ENCODE measurements at regions not wholly inside any gene's neighbourhood (a gene's known extent, or its start where the extent isn't known, plus 50 kb on each side); places are given as distances from the start of the nearest gene placed in this dataset.

DNA sequence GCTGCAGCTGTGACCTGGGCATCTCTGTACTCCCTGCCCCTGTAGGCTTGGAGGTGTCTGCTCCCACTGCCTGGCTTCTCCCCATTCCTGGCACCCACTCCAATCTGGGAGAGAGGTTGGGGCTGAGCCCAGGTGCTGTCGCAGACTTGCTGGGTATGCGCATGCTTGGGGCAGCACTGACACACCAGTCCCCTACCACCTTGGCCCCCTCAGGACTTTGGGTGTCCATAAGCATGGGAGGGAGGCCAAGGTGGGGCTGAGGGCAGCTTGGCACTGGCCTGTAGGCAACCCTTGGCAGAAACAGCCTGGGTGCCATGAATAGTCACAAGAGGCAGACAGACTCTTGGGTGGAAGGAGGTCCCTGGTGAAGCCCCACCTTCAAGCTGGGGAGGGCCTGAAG lies 136.8 kb downstream of the QPCT start:
- in situ Hi-C loops (cut with HindIII; ENCODE audit: low pct_unique_long_range_greater_than_20kb, low sequenced_read_pairs), result no loop called here
- no peak for DNase-seq (ENCODE audit: low read depth in 1 of 2, low spot score in 1 of 2)
- TF ChIP-seq JUND (IDR thresholded peaks at IDR 0.05; ENCODE audit: low read depth), result no peak

DNA sequence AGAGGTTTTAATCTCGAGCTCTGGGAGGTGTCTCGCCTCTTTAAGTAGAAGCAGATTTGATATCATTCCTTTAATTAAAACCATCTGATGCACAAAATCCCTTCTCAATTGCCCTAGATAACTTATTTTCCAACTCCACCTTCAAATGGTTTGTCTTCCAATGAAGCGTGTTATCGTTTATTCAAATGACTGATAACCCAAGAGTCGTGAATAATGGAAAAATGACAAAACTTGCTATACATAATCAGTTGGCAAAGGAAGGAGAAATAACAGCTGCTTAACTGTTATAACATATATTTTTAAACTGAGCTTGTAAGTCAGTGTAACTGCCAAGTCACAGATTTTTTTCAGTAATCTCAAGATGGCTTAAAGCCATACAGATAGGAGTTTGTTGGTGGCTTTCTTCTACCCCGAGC lies 144.6 kb downstream of the QPCT start:
- in situ Hi-C loops (cut with HindIII; ENCODE audit: low pct_unique_long_range_greater_than_20kb, low sequenced_read_pairs), result no loop called here
- TF ChIP-seq JUND (IDR thresholded peaks at IDR 0.05; ENCODE audit: low read depth), result no peak
- DNase-seq (ENCODE audit: low read depth in 1 of 2, low spot score in 1 of 2), result no peak

- DNase-seq (ENCODE audit: low read depth in 1 of 2, low spot score in 1 of 2), result no peak
- in situ Hi-C loops (cut with HindIII; ENCODE audit: low pct_unique_long_range_greater_than_20kb, low sequenced_read_pairs), result no loop called here
- TF ChIP-seq JUND (IDR thresholded peaks at IDR 0.05; ENCODE audit: low read depth), result no peak
These were observed 145.1 kb downstream of the QPCT start for GRCh38 chr2:37489536-37489935.

GRCh38 chr2:37493425-37493824 lies 149.0 kb downstream of the QPCT start:
- TF ChIP-seq JUND (IDR thresholded peaks at IDR 0.05; ENCODE audit: low read depth), result no peak
- DNase-seq (ENCODE audit: low read depth in 1 of 2, low spot score in 1 of 2), result no peak
- in situ Hi-C loops (cut with HindIII; ENCODE audit: low pct_unique_long_range_greater_than_20kb, low sequenced_read_pairs), result no loop called here

DNA sequence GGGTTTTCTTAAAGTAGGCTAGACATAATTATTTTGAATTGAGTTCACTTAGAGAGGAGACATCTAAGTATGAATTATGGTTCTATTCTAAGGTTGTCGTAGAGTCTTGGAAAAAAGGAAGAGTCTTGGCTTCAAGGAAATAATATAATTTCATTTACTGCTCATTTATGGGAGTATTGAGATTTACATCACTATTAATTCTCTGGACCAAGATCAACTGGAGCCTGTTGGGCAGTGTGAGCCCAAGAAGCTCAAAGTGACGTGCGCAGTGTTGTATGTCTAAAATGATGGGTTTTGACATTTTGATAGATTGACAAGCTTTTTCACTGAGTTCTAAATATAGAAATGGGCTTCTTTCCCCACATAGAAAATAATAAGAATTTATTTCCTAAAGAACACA lies 154.7 kb downstream of the QPCT start:
- no peak for DNase-seq (ENCODE audit: low read depth in 1 of 2, low spot score in 1 of 2)
- in situ Hi-C loops (cut with HindIII; ENCODE audit: low pct_unique_long_range_greater_than_20kb, low sequenced_read_pairs), result no loop called here
- TF ChIP-seq JUND (IDR thresholded peaks at IDR 0.05; ENCODE audit: low read depth), result no peak

DNA sequence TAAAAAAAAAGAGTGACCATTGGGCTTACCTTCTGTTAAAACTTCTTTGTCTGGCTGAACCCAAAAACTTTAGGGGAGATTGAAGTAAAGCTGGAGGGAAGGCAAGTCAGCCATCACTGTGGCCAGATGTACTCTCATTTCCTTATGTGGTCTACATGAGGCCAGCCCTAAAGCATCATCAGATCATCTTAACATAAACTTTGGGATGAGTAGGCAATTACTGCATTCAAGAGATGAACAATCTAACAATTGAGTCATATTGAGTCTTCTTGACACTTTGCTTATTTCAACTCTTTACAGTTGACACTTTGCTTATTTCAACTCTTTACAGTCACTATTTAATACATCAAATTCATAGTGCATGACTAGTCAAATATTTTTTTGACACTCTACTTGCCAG lies 155.6 kb downstream of the QPCT start:
- in situ Hi-C loops (cut with HindIII; ENCODE audit: low pct_unique_long_range_greater_than_20kb, low sequenced_read_pairs), result no loop called here
- no peak for DNase-seq (ENCODE audit: low read depth in 1 of 2, low spot score in 1 of 2)
- TF ChIP-seq JUND (IDR thresholded peaks at IDR 0.05; ENCODE audit: low read depth), result no peak

DNA sequence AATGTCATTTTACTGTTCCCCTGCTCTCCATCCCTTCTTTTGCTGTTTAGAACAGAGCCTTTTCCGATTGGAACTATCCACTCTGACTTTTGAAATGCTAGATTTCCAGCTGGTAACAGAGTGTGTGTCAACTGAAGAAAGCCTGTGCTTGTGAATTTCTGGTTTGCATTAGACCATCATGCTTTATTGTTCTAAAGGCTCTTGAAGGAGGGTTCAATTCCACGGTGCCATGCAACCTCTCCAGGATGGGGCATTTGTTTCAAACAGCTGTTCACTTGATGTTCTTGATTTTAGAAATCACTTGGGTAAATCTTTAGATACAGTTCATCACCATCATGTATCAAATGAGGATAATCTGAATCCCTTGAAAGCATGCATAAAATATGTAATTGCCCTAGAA lies 156.7 kb downstream of the QPCT start:
- DNase-seq (ENCODE audit: low read depth in 1 of 2, low spot score in 1 of 2), result no peak
- in situ Hi-C loops (cut with HindIII; ENCODE audit: low pct_unique_long_range_greater_than_20kb, low sequenced_read_pairs), result no loop called here
- no peak for TF ChIP-seq JUND (IDR thresholded peaks at IDR 0.05; ENCODE audit: low read depth)

DNA sequence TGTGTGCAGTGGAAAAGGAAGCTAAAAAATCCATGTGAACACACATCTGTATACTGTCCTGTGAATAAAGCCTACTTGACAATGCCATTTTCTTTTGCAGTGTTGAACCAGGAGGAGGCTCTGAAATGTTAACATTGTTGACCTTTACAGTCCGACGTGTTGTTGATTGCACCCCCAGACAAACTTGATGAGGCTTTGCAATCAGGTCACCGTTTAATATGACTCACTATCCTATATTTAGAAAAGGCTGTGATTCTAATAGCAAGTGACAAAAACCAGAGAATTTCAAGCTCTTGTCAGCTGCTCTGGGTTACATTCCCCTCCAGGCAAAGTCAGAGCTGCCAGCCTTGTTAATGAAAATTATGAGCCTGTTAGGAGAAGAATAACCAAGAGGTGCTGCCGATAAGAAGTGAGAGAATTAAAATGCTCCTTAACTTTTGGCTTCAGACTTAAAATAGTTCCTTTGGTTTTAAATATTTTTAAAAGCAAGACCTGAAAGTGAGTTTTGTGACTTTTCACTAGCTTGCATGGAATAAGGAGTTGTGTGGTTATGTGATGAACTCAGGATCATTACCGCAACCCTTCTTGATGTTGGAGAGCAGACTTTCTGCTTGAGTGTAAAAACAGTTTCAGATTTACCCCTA lies 162.1 kb downstream of the QPCT start:
- TF ChIP-seq JUND (IDR thresholded peaks at IDR 0.05; ENCODE audit: low read depth), result no peak
- in situ Hi-C loops (cut with HindIII; ENCODE audit: low pct_unique_long_range_greater_than_20kb, low sequenced_read_pairs), result no loop called here
- no peak for DNase-seq (ENCODE audit: low read depth in 1 of 2, low spot score in 1 of 2)

DNA sequence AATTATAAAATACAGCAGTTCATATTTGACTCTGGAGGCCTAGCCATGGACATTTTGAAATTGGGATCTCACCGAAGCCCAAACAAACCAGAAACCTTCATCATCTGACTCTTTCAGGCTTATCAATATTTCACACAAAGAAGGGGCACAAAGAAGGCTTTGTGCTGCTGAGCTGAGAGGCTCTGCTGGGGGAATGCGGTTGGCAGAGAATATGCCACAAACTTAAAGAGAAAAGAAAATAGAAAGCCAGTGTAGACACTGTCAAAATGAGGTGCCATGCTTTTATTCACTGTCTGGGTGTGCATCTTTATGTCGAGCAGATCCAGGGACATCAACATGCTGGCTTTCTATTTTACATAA lies 162.6 kb downstream of the QPCT start:
- no peak for DNase-seq (ENCODE audit: low read depth in 1 of 2, low spot score in 1 of 2)
- in situ Hi-C loops (cut with HindIII; ENCODE audit: low pct_unique_long_range_greater_than_20kb, low sequenced_read_pairs), result no loop called here
- TF ChIP-seq JUND (IDR thresholded peaks at IDR 0.05; ENCODE audit: low read depth), result no peak

GRCh38 chr2:37507703-37508102 lies 163.3 kb downstream of the QPCT start:
- in situ Hi-C loops (cut with HindIII; ENCODE audit: low pct_unique_long_range_greater_than_20kb, low sequenced_read_pairs), result no loop called here
- no peak for DNase-seq (ENCODE audit: low read depth in 1 of 2, low spot score in 1 of 2)
- no peak for TF ChIP-seq JUND (IDR thresholded peaks at IDR 0.05; ENCODE audit: low read depth)

DNA sequence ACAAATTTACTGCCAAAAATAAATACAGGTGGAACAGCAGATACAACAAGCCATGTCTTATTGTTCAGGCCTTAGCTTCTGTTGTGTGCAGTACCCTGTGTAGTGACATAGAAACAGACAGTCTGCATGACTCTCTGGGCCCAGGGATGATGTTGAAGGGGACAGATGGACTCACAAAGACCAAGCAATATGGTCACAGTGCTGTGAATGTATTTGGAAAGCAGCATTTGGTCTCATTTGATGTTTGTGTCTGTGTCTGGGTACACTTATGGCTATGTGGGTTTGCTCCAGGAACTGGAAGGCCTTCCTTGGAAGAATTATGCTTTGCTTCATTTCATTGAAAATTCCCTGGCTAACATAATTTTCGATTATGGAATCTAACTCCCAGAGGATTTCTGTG lies 158.5 kb downstream of the CDC42EP3 start:
- in situ Hi-C loops (cut with HindIII; ENCODE audit: low pct_unique_long_range_greater_than_20kb, low sequenced_read_pairs), result no loop called here
- no peak for TF ChIP-seq JUND (IDR thresholded peaks at IDR 0.05; ENCODE audit: low read depth)
- no peak for DNase-seq (ENCODE audit: low read depth in 1 of 2, low spot score in 1 of 2)

GRCh38 chr2:37523814-37524362 lies 147.6 kb downstream of the CDC42EP3 start:
- DNase-seq (ENCODE audit: low read depth in 1 of 2, low spot score in 1 of 2), result no peak
- in situ Hi-C loops (cut with HindIII; ENCODE audit: low pct_unique_long_range_greater_than_20kb, low sequenced_read_pairs), result no loop called here
- TF ChIP-seq JUND (IDR thresholded peaks at IDR 0.05; ENCODE audit: low read depth), result no peak

DNA sequence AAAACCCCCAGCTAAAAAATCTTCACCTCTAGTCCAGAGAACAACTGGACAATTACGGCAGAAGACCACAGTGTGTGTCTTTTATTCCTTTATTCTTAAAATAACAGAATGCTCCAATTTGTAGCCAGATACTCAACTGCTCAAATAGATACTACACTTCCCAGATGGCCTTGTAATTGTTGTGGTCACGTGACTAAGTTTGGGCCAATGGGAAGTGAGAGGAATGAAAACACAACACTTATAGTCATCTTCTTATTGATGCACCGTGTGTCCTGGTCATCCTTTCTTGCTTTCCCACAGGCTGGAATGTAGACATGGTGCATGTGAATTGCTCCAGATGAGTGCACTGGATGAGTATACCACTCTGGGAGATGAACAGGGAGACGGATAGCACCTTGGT lies 145.1 kb downstream of the CDC42EP3 start:
- no peak for TF ChIP-seq JUND (IDR thresholded peaks at IDR 0.05; ENCODE audit: low read depth)
- in situ Hi-C loops (cut with HindIII; ENCODE audit: low pct_unique_long_range_greater_than_20kb, low sequenced_read_pairs), result no loop called here
- peak in 1 of 2 experiments; percentile 53 for DNase-seq (ENCODE audit: low read depth in 1 of 2, low spot score in 1 of 2)

DNA sequence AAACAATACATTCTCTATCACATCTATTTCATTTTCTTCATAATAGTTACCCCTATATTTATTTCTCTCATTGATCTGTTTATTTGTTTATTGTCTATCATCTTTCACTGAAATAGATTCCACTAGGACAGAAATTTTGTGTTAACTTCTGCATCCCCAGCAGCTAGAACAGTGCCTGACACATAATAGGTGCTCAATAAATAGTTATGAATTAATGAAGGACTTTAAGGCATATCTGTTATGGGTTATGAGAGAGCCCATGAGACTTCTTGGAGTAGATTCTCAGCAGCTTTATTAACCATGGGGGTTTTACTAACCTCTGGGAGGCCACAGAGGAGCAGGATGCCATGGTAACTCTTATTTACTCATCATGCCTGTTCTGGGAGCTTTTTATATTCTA lies 144.6 kb downstream of the CDC42EP3 start:
- in situ Hi-C loops (cut with HindIII; ENCODE audit: low pct_unique_long_range_greater_than_20kb, low sequenced_read_pairs), result no loop called here
- no peak for TF ChIP-seq JUND (IDR thresholded peaks at IDR 0.05; ENCODE audit: low read depth)
- DNase-seq (ENCODE audit: low read depth in 1 of 2, low spot score in 1 of 2), result no peak

Measured in T47D (cell line).